Right lobe of liver (tissue), 4 donors: ENCODE measurements at regions not wholly inside any gene's neighbourhood (a gene's known extent, or its start where the extent isn't known, plus 50 kb on each side); places are given as distances from the start of the nearest gene placed in this dataset.

Experiments used
- CTCF ChIP-seq, 4 donors: fragments of 200-600 bp in 3 of 4; fragments of 450-650 bp in 1 of 4; IDR thresholded peaks; one replicate each; pipeline versions ENCODE4 v1.5.1 to v1.8.0; 2016 to 2022; ENCODE audit warnings: antibody characterized with exemption in 4 of 4, mild to moderate bottlenecking in 2 of 4
- POLR2A ChIP-seq: fragments of 450-650 bp; IDR thresholded peaks from one replicate; pipeline ENCODE4 v1.6.1; 2017; ENCODE audit warnings: antibody characterized with exemption, mild to moderate bottlenecking
- donor health status: DM: no; HTN: no; CAD: no.
- donor health status: DM: no; HTN: no; CAD: no.
- donor health status: DM: no; HTN: yes; CAD: no.

DNA sequence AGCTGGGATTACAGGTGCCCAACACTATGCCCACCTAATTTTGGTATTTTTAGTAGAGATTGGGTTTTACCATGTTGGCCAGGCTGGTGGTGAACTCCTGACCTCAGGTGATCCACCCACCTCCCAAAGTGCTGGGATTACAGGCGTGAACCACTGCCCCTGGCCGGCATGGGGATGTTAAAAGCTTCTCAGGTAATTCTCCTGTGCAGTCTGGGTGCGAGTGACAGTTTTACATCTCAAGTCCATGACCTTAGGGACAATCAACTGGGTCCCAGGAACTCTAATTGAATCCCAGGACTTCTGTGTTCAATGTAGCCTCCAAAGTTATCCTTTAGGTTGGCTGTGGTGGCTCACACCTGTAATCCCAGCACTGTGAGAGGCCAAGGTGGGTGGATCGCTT, 100.1 kb upstream of the TSHZ3 start:
- TF ChIP-seq CTCF (IDR thresholded peaks at IDR 0.05) (no peak), POLR2A (no peak)
